Panc1 (cell line): ENCODE measurements at regions not wholly inside any gene's neighbourhood (a gene's known extent, or its start where the extent isn't known, plus 50 kb on each side); places are given as distances from the start of the nearest gene placed in this dataset.

Experiments
- ATAC-seq: fragments of 200-7000 bp; cut with Tn5 transposase; 2 replicates; pipeline ENCODE4 v1.9.1; 2020; ENCODE audit warnings: mild to moderate bottlenecking, moderate library complexity
- BruUV-seq: library from RNA; stranded (reverse); fragments of 400-500 nt; replicated peaks from 2 replicates; lab custom pipeline; 2021; lab: Mats Ljungman, UMichigan
- CTCF ChIA-PET: fragments of 300-600 bp; sonication (Branson Sonifier 250); formaldehyde crosslinking; loops from one replicate; lab custom pipeline; 2022; ENCODE audit warnings: antibody characterized with exemption; lab: Charles Lee
- POLR2A ChIA-PET: fragments of 300-600 bp; sonication (Branson Sonifier 250); formaldehyde crosslinking; loops from one replicate; lab custom pipeline; 2022; ENCODE audit warnings: antibody characterized with exemption; lab: Charles Lee
- DNase-seq: peaks from one replicate; pipeline ENCODE4 v3.0.0-alpha.2; 2010; ENCODE audit warnings: low read depth, low spot score
- H3K27ac ChIP-seq: 2 replicates; pipeline ENCODE4 v1.5.1; 2011; ENCODE audit warnings: mild to moderate bottlenecking, low read length, inconsistent platforms
- H3K27me3 ChIP-seq: fragments of 200-500 bp; sonication (Bioruptor generic); 2 replicates; pipeline ENCODE4 v1.6.0; 2014; ENCODE audit warnings: low read length, inconsistent platforms; ENCODE audit not compliant: control insufficient read depth, insufficient read depth
- H3K36me3 ChIP-seq: fragments of 200-500 bp; sonication (Bioruptor generic); 2 replicates; pipeline ENCODE4 v1.5.1; 2014; ENCODE audit warnings: inconsistent platforms, mild to moderate bottlenecking, low read length, moderate library complexity; ENCODE audit not compliant: control insufficient read depth, insufficient read depth
- H3K4me1 ChIP-seq: 2 replicates; pipeline ENCODE4 v1.5.1; 2011; ENCODE audit warnings: inconsistent platforms, mild to moderate bottlenecking, low read length, moderate library complexity; ENCODE audit not compliant: control insufficient read depth, insufficient read depth
- H3K4me3 ChIP-seq, 2 experiments: 2 replicates each; pipeline ENCODE4 v1.5.1; 2011 to 2012; ENCODE audit warnings: low read depth in 2 of 2, low read length in 2 of 2, mild to moderate bottlenecking in 2 of 2, inconsistent platforms in 1 of 2, moderate library complexity in 1 of 2
- H3K9me3 ChIP-seq: fragments of 200-500 bp; sonication (Bioruptor generic); 2 replicates; pipeline ENCODE4 v1.5.1; 2014; ENCODE audit warnings: low read depth, mild to moderate bottlenecking, inconsistent platforms, low read length, moderate library complexity; ENCODE audit not compliant: control insufficient read depth, insufficient read depth
- CTCF ChIP-seq: fragments of 450-650 bp; IDR thresholded peaks from 2 replicates; pipeline ENCODE4 v1.5.1; 2017; ENCODE audit warnings: mild to moderate bottlenecking
- POLR2AphosphoS5 ChIP-seq: IDR thresholded peaks from 2 replicates; pipeline ENCODE4 v1.6.1; 2012; ENCODE audit warnings: mild to moderate bottlenecking, low read depth, low read length, moderate library complexity
- SIN3A ChIP-seq: IDR thresholded peaks from 2 replicates; pipeline ENCODE4 v1.6.1; 2012; ENCODE audit warnings: low read depth, mild to moderate bottlenecking, low read length, moderate library complexity, borderline replicate concordance; ENCODE audit not compliant: insufficient read depth
- TCF7L2 ChIP-seq: IDR thresholded peaks from 2 replicates; pipeline ENCODE4 v1.6.1; 2011; ENCODE audit warnings: mild to moderate bottlenecking, low read depth, low read length, inconsistent platforms
- in situ Hi-C: cut with HindIII; loops from 2 replicates; pipeline ENCODE4 v1.10.0; 2016; ENCODE audit warnings: low sequenced_read_pairs, low pct_unique_long_range_greater_than_20kb
- intact Hi-C: fragments of 100-400 bp; cut with micrococcal nuclease; formaldehyde crosslinking; loops from one replicate; pipeline ENCODE4 v1.10.0; 2022; ENCODE audit not compliant: unreplicated experiment
- TF ChIP-seq, protein P1 (sequence below), 2 experiments: IDR thresholded peaks; 2 replicates each; pipeline ENCODE4 v1.6.1; 2011 to 2012; ENCODE audit warnings: low read depth in 2 of 2, control low read depth in 1 of 2, low read length in 1 of 2, mild to moderate bottlenecking in 1 of 2, moderate library complexity in 1 of 2; ENCODE audit not compliant: insufficient read depth in 1 of 2

DNA sequence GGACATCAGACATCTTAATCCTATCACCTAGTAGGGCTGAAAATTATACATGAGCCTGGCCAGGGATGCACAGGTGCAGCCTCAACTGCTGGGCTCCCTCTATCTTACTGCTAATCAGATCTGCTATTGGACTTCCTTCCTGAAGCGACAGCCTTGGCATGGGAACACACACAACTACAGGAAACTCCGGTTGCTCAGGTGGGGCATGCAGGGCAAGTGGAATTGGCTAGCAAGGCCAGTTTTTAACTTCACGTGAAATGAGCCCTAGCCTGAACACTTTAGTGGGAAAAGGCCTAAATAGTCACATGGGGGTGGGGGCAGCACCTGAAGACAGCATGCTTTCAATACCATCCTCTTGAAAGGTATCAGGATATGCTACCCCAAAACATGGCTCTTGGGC, 147.9 kb upstream of the NCKAP5 start:
- no peaks in the 10 kb centered on the region for H3K9me3 ChIP-seq
- in situ Hi-C loops = no loop called here
- DNase-seq (no peak), ATAC-seq (no peak)
- ChIA-PET POLR2A (no interaction called here), CTCF (no interaction called here)
- no peak for TF ChIP-seq TCF7L2
- TF ChIP-seq CTCF = no peak
- no peak for TF ChIP-seq SIN3A
- TF ChIP-seq POLR2AphosphoS5 = no peak
- TF ChIP-seq, protein P1, sequence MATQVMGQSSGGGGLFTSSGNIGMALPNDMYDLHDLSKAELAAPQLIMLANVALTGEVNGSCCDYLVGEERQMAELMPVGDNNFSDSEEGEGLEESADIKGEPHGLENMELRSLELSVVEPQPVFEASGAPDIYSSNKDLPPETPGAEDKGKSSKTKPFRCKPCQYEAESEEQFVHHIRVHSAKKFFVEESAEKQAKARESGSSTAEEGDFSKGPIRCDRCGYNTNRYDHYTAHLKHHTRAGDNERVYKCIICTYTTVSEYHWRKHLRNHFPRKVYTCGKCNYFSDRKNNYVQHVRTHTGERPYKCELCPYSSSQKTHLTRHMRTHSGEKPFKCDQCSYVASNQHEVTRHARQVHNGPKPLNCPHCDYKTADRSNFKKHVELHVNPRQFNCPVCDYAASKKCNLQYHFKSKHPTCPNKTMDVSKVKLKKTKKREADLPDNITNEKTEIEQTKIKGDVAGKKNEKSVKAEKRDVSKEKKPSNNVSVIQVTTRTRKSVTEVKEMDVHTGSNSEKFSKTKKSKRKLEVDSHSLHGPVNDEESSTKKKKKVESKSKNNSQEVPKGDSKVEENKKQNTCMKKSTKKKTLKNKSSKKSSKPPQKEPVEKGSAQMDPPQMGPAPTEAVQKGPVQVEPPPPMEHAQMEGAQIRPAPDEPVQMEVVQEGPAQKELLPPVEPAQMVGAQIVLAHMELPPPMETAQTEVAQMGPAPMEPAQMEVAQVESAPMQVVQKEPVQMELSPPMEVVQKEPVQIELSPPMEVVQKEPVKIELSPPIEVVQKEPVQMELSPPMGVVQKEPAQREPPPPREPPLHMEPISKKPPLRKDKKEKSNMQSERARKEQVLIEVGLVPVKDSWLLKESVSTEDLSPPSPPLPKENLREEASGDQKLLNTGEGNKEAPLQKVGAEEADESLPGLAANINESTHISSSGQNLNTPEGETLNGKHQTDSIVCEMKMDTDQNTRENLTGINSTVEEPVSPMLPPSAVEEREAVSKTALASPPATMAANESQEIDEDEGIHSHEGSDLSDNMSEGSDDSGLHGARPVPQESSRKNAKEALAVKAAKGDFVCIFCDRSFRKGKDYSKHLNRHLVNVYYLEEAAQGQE (IDR thresholded peaks at IDR 0.05; ENCODE audit: insufficient read depth in 1 of 2, low read depth in 2 of 2, low read length in 1 of 2) = no peak
- BruUV-seq = no TSS peak
- no peaks in the 10 kb centered on the region for H3K27me3 ChIP-seq
- no peak overlapping the region for H3K27ac ChIP-seq
- intact Hi-C loops = no loop called here
- no peak overlapping the region for H3K4me3 ChIP-seq
- H3K36me3 ChIP-seq = no peaks in the 10 kb centered on the region
- no peaks in the 10 kb centered on the region for H3K4me1 ChIP-seq

- no TSS peak for BruUV-seq
- in situ Hi-C loops (no loop called here), intact Hi-C loops (no loop called here)
- no peak for TF ChIP-seq TCF7L2
- ChIA-PET POLR2A (no interaction called here), CTCF (no interaction called here)
- Histone ChIP-seq H3K36me3 (no peaks in the 10 kb centered on the region), H3K4me3 (no peak overlapping the region), H3K27me3 (no peaks in the 10 kb centered on the region), H3K4me1 (no peaks in the 10 kb centered on the region), H3K27ac (no peak overlapping the region), H3K9me3 (no peaks in the 10 kb centered on the region)
- ATAC-seq (no peak), DNase-seq (no peak)
Measured at GRCh38 chr2:133717497-133717896, 149.2 kb upstream of the NCKAP5 start.

DNA sequence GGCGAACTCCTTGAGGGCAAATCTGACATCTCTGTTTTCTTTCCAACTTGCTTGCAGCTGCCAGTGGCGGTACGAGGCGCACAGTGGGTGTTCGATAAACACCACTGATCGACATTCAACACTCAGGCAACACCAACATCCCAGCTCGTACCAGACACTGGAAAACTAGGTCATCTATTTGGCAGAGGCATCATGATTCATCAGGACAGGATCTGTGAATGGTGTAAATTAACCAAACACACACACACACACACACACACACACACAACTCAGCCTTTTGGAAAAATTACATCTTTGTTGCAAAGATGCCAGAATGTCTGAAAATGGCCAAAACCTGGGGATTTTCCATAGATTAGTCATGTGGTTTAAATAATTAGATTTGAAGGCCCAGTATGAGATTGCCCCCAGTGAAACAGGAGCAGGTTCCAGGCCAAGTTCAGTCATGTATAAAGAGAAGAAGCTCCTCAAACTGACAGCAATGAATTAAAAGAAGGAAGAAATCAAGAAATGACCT, 150.5 kb upstream of the NCKAP5 start:
- no peaks in the 10 kb centered on the region for H3K4me1 ChIP-seq
- no peak for TF ChIP-seq TCF7L2
- no peak for TF ChIP-seq POLR2AphosphoS5
- no peak for TF ChIP-seq SIN3A
- TF ChIP-seq, protein P1 (IDR thresholded peaks at IDR 0.05; ENCODE audit: insufficient read depth in 1 of 2, low read depth in 2 of 2, low read length in 1 of 2) = no peak
- no peak for TF ChIP-seq CTCF
- ChIA-PET POLR2A (no interaction called here), CTCF (no interaction called here)
- DNase-seq (no peak), ATAC-seq (no peak)
- in situ Hi-C loops = no loop called here
- no peak overlapping the region for H3K27ac ChIP-seq
- no peaks in the 10 kb centered on the region for H3K27me3 ChIP-seq
- H3K36me3 ChIP-seq = no peaks in the 10 kb centered on the region
- intact Hi-C loops = no loop called here
- H3K4me3 ChIP-seq = no peak overlapping the region
- no peaks in the 10 kb centered on the region for H3K9me3 ChIP-seq
- no TSS peak for BruUV-seq
